SK-N-SH treated with all-trans-retinoic acid at 6 μM for 48 hours (cell line): ENCODE measurements at regions not wholly inside any gene's neighbourhood (a gene's known extent, or its start where the extent isn't known, plus 50 kb on each side); places are given as distances from the start of the nearest gene placed in this dataset.

Experiments used
- ATAC-seq: fragments of 200-7000 bp; cut with Tn5 transposase; 3 replicates; pipeline ENCODE4 v1.9.1; 2020; ENCODE audit warnings: mild to moderate bottlenecking, moderate library complexity
- ARNTL ChIP-seq: fragments of 450-650 bp; formaldehyde crosslinking; IDR thresholded peaks from 2 replicates; pipeline ENCODE4 v1.5.0; 2020; ENCODE audit warnings: low read depth, mild to moderate bottlenecking, moderate library complexity, borderline replicate concordance
- BACH2 ChIP-seq: fragments of 250-450 bp; sonication (Bioruptor Pico); IDR thresholded peaks from 2 replicates; pipeline ENCODE4 v1.9.0; 2021; ENCODE audit warnings: mild to moderate bottlenecking, borderline replicate concordance
- CREB5 ChIP-seq: fragments of 250-450 bp; sonication (Bioruptor Pico); IDR thresholded peaks from 2 replicates; pipeline ENCODE4 v1.5.1; 2020; ENCODE audit warnings: low read depth, mild to moderate bottlenecking, moderate library complexity
- CSDC2 ChIP-seq: fragments of 250-450 bp; sonication (Bioruptor Pico); IDR thresholded peaks from 2 replicates; pipeline ENCODE4 v1.5.0; 2020; ENCODE audit warnings: mild to moderate bottlenecking, moderate library complexity
- CSRNP3 ChIP-seq: fragments of 250-450 bp; sonication (Bioruptor Pico); IDR thresholded peaks from 2 replicates; pipeline ENCODE4 v1.5.1; 2021; ENCODE audit warnings: mild to moderate bottlenecking, moderate library complexity
- ESRRG ChIP-seq: fragments of 250-450 bp; sonication (Bioruptor Pico); IDR thresholded peaks from 2 replicates; pipeline ENCODE4 v1.6.1; 2021; ENCODE audit warnings: mild to moderate bottlenecking
- GLIS3 ChIP-seq: fragments of 250-450 bp; sonication (Bioruptor Pico); IDR thresholded peaks from 2 replicates; pipeline ENCODE4 v1.5.0; 2020; ENCODE audit warnings: mild to moderate bottlenecking, moderate library complexity
- ISL1 ChIP-seq: fragments of 250-450 bp; sonication (Bioruptor Pico); IDR thresholded peaks from 2 replicates; pipeline ENCODE4 v2.1.2; 2022; ENCODE audit warnings: mild to moderate bottlenecking, moderate library complexity
- OSR1 ChIP-seq: fragments of 250-450 bp; sonication (Bioruptor Pico); IDR thresholded peaks from 2 replicates; pipeline ENCODE4 v1.8.0; 2022; ENCODE audit warnings: moderate library complexity, mild to moderate bottlenecking, inconsistent platforms
- PPARA ChIP-seq: fragments of 250-450 bp; sonication (Bioruptor Pico); IDR thresholded peaks from 2 replicates; pipeline ENCODE4 v1.5.0; 2020; ENCODE audit warnings: mild to moderate bottlenecking, borderline replicate concordance
- RARB ChIP-seq: fragments of 250-450 bp; sonication (Bioruptor Pico); IDR thresholded peaks from 2 replicates; pipeline ENCODE4 v1.8.0; 2021; ENCODE audit warnings: mild to moderate bottlenecking, moderate library complexity
- SNAI2 ChIP-seq: fragments of 250-450 bp; sonication (Bioruptor Pico); IDR thresholded peaks from 2 replicates; pipeline ENCODE4 v1.5.0; 2020; ENCODE audit warnings: mild to moderate bottlenecking, moderate library complexity
- TCF4 ChIP-seq: fragments of 250-450 bp; sonication (Bioruptor Pico); IDR thresholded peaks from 2 replicates; pipeline ENCODE4 v1.8.0; 2021; ENCODE audit warnings: mild to moderate bottlenecking, moderate library complexity, borderline replicate concordance
- TOX ChIP-seq: fragments of 250-450 bp; sonication (Bioruptor Pico); IDR thresholded peaks from 2 replicates; pipeline ENCODE4 v1.8.0; 2021; ENCODE audit warnings: mild to moderate bottlenecking, moderate library complexity, borderline replicate concordance
- ZC3H10 ChIP-seq: fragments of 250-450 bp; sonication (Bioruptor Pico); IDR thresholded peaks from 2 replicates; pipeline ENCODE4 v1.5.1; 2021; ENCODE audit warnings: mild to moderate bottlenecking, moderate library complexity
- ZFP3 ChIP-seq: fragments of 250-450 bp; sonication (Bioruptor Pico); IDR thresholded peaks from 2 replicates; pipeline ENCODE4 v1.5.0; 2020; ENCODE audit warnings: mild to moderate bottlenecking, moderate library complexity
- ZFP30 ChIP-seq: fragments of 450-650 bp; formaldehyde crosslinking; IDR thresholded peaks from 2 replicates; pipeline ENCODE4 v1.5.0; 2022; ENCODE audit warnings: mild to moderate bottlenecking, moderate library complexity
- ZNF565 ChIP-seq: fragments of 450-650 bp; formaldehyde crosslinking; conservative IDR thresholded peaks from 2 replicates; pipeline ENCODE4 v1.5.0; 2020; ENCODE audit warnings: low read depth, mild to moderate bottlenecking, moderate library complexity
- ZNF70 ChIP-seq: fragments of 450-650 bp; formaldehyde crosslinking; IDR thresholded peaks from 2 replicates; pipeline ENCODE4 v1.5.0; 2020; ENCODE audit warnings: mild to moderate bottlenecking, moderate library complexity
- ZNF8 ChIP-seq: fragments of 450-650 bp; formaldehyde crosslinking; IDR thresholded peaks from 2 replicates; pipeline ENCODE4 v1.5.0; 2020; ENCODE audit warnings: mild to moderate bottlenecking, moderate library complexity
- TF ChIP-seq, protein P1 (sequence below): fragments of 250-450 bp; sonication (Bioruptor Pico); IDR thresholded peaks from 2 replicates; pipeline ENCODE4 v1.5.0; 2020; ENCODE audit warnings: mild to moderate bottlenecking, moderate library complexity
- TF ChIP-seq, protein P2 (sequence below): fragments of 250-450 bp; sonication (Bioruptor Pico); IDR thresholded peaks from 2 replicates; pipeline ENCODE4 v1.8.0; 2021; ENCODE audit warnings: low read depth, mild to moderate bottlenecking, moderate library complexity, borderline replicate concordance
- TF ChIP-seq, protein P3 (sequence below): fragments of 250-450 bp; sonication (Bioruptor Pico); IDR thresholded peaks from 2 replicates; pipeline ENCODE4 v1.8.0; 2020; ENCODE audit warnings: mild to moderate bottlenecking, moderate library complexity, borderline replicate concordance

GRCh38 chr12:89864411-89864810, 155.8 kb upstream of the ATP2B1 start:
- ATAC-seq, result no peak
- TF ChIP-seq GLIS3 (CRISPR knock-in tag) (no peak), ZFP3 (no peak), ZNF565 (CRISPR knock-in tag) (no peak), CSDC2 (CRISPR knock-in tag) (no peak), ZC3H10 (CRISPR knock-in tag) (no peak), CSRNP3 (CRISPR knock-in tag) (no peak), ZNF8 (no peak), ZNF70 (CRISPR knock-in tag) (no peak), PPARA (CRISPR knock-in tag) (no peak)
- TF ChIP-seq, protein P1, sequence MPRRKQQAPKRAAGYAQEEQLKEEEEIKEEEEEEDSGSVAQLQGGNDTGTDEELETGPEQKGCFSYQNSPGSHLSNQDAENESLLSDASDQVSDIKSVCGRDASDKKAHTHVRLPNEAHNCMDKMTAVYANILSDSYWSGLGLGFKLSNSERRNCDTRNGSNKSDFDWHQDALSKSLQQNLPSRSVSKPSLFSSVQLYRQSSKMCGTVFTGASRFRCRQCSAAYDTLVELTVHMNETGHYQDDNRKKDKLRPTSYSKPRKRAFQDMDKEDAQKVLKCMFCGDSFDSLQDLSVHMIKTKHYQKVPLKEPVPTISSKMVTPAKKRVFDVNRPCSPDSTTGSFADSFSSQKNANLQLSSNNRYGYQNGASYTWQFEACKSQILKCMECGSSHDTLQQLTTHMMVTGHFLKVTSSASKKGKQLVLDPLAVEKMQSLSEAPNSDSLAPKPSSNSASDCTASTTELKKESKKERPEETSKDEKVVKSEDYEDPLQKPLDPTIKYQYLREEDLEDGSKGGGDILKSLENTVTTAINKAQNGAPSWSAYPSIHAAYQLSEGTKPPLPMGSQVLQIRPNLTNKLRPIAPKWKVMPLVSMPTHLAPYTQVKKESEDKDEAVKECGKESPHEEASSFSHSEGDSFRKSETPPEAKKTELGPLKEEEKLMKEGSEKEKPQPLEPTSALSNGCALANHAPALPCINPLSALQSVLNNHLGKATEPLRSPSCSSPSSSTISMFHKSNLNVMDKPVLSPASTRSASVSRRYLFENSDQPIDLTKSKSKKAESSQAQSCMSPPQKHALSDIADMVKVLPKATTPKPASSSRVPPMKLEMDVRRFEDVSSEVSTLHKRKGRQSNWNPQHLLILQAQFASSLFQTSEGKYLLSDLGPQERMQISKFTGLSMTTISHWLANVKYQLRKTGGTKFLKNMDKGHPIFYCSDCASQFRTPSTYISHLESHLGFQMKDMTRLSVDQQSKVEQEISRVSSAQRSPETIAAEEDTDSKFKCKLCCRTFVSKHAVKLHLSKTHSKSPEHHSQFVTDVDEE (CRISPR knock-in tag), result no peak
- TF ChIP-seq, protein P2, sequence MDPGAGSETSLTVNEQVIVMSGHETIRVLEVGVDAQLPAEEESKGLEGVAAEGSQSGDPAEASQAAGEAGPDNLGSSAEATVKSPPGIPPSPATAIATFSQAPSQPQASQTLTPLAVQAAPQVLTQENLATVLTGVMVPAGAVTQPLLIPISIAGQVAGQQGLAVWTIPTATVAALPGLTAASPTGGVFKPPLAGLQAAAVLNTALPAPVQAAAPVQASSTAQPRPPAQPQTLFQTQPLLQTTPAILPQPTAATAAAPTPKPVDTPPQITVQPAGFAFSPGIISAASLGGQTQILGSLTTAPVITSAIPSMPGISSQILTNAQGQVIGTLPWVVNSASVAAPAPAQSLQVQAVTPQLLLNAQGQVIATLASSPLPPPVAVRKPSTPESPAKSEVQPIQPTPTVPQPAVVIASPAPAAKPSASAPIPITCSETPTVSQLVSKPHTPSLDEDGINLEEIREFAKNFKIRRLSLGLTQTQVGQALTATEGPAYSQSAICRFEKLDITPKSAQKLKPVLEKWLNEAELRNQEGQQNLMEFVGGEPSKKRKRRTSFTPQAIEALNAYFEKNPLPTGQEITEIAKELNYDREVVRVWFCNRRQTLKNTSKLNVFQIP (CRISPR knock-in tag), result no peak

- no peak for ATAC-seq
- no peak for TF ChIP-seq RARB (CRISPR knock-in tag)
- TF ChIP-seq GLIS3 (CRISPR knock-in tag), result no peak
- TF ChIP-seq, protein P2 (CRISPR knock-in tag), result no peak
- no peak for TF ChIP-seq CREB5 (CRISPR knock-in tag)
- TF ChIP-seq ARNTL (CRISPR knock-in tag), result no peak
- TF ChIP-seq CSDC2 (CRISPR knock-in tag), result no peak
- no peak for TF ChIP-seq ZC3H10 (CRISPR knock-in tag)
- TF ChIP-seq ZFP30 (CRISPR knock-in tag), result no peak
Measured at GRCh38 chr12:89863968-89864367, 155.3 kb upstream of the ATP2B1 start.

DNA sequence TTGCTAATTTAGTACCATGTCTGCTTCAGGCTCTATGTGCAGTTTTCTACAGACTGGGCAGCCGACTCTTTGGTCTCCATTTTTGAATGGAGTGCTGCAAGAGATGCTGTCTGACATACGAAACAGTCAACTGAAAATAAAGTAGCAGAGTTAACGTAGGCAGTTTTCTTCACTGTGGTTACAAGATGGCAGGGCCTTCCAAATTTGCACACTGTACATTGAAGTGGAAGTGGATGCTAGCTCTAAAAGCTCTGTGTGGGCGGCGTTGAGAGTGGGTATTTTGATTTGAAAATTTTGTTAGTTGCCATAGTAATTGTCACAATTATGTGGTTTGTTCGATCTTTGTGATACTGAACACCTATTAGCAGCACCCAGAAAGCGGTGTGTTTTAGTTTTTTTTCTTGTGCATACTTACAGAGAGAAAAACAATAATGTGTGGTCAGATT, 154.9 kb upstream of the ATP2B1 start:
- no peak; the same call in 2 of the 3 replicates for ATAC-seq
- TF ChIP-seq TOX (CRISPR knock-in tag), result no peak
- TF ChIP-seq OSR1 (CRISPR knock-in tag), result no peak
- no peak for TF ChIP-seq TCF4 (CRISPR knock-in tag)
- TF ChIP-seq SNAI2, result no peak
- TF ChIP-seq RARB (CRISPR knock-in tag), result no peak
- TF ChIP-seq ESRRG (CRISPR knock-in tag), result no peak
- TF ChIP-seq ZFP3, result no peak
- TF ChIP-seq, protein P2 (CRISPR knock-in tag), result no peak
- TF ChIP-seq ZNF70 (CRISPR knock-in tag), result no peak
- TF ChIP-seq, protein P3, sequence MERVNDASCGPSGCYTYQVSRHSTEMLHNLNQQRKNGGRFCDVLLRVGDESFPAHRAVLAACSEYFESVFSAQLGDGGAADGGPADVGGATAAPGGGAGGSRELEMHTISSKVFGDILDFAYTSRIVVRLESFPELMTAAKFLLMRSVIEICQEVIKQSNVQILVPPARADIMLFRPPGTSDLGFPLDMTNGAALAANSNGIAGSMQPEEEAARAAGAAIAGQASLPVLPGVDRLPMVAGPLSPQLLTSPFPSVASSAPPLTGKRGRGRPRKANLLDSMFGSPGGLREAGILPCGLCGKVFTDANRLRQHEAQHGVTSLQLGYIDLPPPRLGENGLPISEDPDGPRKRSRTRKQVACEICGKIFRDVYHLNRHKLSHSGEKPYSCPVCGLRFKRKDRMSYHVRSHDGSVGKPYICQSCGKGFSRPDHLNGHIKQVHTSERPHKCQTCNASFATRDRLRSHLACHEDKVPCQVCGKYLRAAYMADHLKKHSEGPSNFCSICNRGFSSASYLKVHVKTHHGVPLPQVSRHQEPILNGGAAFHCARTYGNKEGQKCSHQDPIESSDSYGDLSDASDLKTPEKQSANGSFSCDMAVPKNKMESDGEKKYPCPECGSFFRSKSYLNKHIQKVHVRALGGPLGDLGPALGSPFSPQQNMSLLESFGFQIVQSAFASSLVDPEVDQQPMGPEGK, result no peak
- no peak for TF ChIP-seq ZNF565 (CRISPR knock-in tag)
- TF ChIP-seq CSRNP3 (CRISPR knock-in tag), result no peak
- no peak for TF ChIP-seq BACH2 (CRISPR knock-in tag)
- no peak for TF ChIP-seq ZFP30 (CRISPR knock-in tag)
- TF ChIP-seq CSDC2 (CRISPR knock-in tag), result no peak
- TF ChIP-seq GLIS3 (CRISPR knock-in tag), result no peak
- TF ChIP-seq ISL1, result no peak
- TF ChIP-seq ZNF8, result no peak
